Epithelial cell of proximal tubule (primary cell): ENCODE measurements at regions not wholly inside any gene's neighbourhood (a gene's known extent, or its start where the extent isn't known, plus 50 kb on each side); places are given as distances from the start of the nearest gene placed in this dataset.

Source experiments
- DNase-seq: peaks from one replicate; pipeline ENCODE4 v3.0.0-alpha.2; 2011; ENCODE audit warnings: low read depth
- H3K4me3 ChIP-seq: 2 replicates; pipeline ENCODE4 v1.5.1; 2011; ENCODE audit warnings: low read depth, mild to moderate bottlenecking, low read length
- TF ChIP-seq, protein P1 (sequence below): conservative IDR thresholded peaks from 2 replicates; pipeline ENCODE4 v1.5.1; 2012; ENCODE audit warnings: low read depth, mild to moderate bottlenecking, low read length

DNA sequence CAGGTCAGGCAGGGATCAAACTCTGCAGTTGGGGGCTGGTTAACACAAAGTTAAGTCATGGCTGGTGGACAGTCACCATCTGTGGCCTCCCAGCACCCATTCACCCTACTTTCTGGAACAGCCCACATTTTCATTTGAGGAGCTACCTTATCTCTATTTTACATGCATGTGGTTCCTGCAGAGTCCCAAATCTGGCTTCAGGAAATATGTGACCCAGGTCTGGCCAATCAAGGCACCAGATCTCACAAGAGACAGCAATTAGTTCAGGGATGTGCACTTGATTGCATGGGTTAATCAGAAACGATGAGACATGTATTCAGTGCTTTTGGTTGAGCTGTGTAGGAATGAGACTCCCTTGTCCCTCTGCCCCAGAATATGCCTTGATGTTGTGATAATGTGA lies 170.9 kb downstream of the NR2F2 start:
- DNase-seq: no peak
- TF ChIP-seq, protein P1, sequence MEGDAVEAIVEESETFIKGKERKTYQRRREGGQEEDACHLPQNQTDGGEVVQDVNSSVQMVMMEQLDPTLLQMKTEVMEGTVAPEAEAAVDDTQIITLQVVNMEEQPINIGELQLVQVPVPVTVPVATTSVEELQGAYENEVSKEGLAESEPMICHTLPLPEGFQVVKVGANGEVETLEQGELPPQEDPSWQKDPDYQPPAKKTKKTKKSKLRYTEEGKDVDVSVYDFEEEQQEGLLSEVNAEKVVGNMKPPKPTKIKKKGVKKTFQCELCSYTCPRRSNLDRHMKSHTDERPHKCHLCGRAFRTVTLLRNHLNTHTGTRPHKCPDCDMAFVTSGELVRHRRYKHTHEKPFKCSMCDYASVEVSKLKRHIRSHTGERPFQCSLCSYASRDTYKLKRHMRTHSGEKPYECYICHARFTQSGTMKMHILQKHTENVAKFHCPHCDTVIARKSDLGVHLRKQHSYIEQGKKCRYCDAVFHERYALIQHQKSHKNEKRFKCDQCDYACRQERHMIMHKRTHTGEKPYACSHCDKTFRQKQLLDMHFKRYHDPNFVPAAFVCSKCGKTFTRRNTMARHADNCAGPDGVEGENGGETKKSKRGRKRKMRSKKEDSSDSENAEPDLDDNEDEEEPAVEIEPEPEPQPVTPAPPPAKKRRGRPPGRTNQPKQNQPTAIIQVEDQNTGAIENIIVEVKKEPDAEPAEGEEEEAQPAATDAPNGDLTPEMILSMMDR: no peak

DNA sequence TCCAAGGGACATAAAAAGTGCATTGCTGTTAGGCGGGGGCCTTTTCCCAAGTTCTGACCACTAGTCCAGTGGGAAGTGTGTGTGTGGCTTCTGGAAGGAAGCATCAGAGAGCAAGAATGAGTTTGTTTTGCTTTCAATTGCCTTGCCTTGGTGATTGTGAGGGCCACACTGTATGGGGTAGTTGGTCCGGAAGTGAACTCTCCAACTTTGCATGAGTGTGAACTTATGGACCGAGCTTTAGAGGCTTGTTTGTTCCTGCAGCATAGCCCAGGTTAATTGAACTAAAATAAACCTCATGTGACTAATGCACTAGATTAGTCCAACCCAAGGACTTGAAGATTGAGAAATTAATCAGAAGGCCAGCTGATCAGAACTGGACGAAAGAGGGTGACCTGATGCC lies 171.7 kb downstream of the NR2F2 start:
- DNase-seq: no peak
- TF ChIP-seq, protein P1: no peak
- H3K4me3 ChIP-seq: no peak overlapping the region

More for the DNA sequence above, 170.9 kb downstream of the NR2F2 start:
- no peak overlapping the region for H3K4me3 ChIP-seq

DNA sequence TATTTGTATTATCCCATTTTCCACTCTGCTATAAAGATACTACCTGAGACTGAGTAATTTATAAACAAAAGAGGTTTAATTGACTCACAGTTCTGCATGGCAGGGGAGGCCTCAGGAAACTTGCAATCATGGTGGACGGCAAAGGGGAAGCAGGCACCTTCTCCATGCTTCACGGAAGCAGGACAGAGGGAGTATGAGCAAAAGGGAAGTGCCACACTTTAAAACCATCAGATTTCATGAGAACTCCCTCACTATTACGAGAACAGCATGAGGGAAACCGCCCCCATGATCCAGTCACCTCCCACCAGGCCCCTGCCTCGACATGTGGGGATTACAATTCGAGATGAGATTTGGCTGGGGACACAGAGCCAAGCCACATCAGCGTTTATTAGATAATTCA lies 172.8 kb downstream of the NR2F2 start:
- TF ChIP-seq, protein P1: no peak

DNA sequence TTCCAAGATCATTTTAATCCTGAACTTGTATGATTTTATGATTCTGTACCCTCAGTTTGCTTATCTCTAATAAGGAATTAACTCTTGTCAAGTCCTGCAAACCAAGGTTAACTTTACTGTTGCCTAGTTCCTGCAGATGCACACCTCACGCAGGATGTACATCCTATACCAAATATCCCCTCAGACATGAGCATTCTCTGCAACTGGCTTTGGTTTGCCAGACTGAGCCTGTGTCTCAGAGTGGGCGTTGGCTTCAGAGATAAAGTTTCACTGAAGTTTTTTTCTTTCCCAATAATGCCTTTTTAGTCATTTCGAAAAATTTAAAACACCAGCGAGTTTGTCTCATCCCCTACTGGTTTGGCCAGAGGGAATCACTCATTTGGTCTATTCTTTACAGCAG lies 173.9 kb downstream of the NR2F2 start:
- no peak for DNase-seq
- H3K4me3 ChIP-seq: no peak overlapping the region
- TF ChIP-seq, protein P1: no peak

More for the DNA sequence above, 172.8 kb downstream of the NR2F2 start:
- no peak for DNase-seq
- H3K4me3 ChIP-seq: no peak overlapping the region

- no peak overlapping the region for H3K4me3 ChIP-seq
- TF ChIP-seq, protein P1: no peak
- DNase-seq: no peak
Observed at GRCh38 chr15:96505014-96505413, 174.5 kb downstream of the NR2F2 start.

- no peak for DNase-seq
- TF ChIP-seq, protein P1: no peak
- no peak overlapping the region for H3K4me3 ChIP-seq
Observed at GRCh38 chr15:96514607-96515285, 184.2 kb downstream of the NR2F2 start.

DNA sequence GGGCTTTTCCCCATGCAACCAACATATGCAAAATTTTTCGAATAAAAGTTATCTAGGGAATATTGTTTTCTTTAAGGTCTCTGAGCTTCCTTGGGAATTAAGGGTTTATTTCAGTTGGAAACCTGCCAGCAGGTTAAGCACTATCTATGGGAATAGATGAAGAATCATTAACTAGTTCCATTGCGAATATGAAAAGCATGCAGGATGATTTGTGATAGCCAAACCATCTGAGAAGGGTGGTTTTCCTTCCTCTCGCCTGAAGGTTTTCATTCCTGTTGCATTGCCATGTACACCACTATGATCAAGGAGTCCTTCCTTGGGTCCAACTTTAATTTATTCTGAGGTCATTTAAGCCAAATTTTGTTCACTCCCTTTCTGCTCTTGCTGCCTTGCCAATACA lies 184.9 kb downstream of the NR2F2 start:
- DNase-seq: no peak
- TF ChIP-seq, protein P1: no peak
- H3K4me3 ChIP-seq: no peak overlapping the region
